ENCODE measurements at regions not wholly inside any gene's neighbourhood (a gene's known extent, or its start where the extent isn't known, plus 50 kb on each side); places are given as distances from the start of the nearest gene placed in this dataset.

- H3K4me1 ChIP-seq (replicated peaks), result no peaks in the 10 kb centered on the region
- H3K27me3 ChIP-seq (replicated peaks), result no peaks in the 10 kb centered on the region
- H3K36me3 ChIP-seq, result no peaks in the 10 kb centered on the region
- no peak for DNase-seq (ENCODE audit: low read depth in 1 of 2, low spot score in 2 of 2)
- H3K27ac ChIP-seq, result no peak overlapping the region
- no peaks in the 10 kb centered on the region for H3K9me3 ChIP-seq (replicated peaks)
- H3K4me3 ChIP-seq, result no peak overlapping the region
Observed at GRCh38 chr4:81634165-81634564, 162.5 kb upstream of the RASGEF1B start.

DNA sequence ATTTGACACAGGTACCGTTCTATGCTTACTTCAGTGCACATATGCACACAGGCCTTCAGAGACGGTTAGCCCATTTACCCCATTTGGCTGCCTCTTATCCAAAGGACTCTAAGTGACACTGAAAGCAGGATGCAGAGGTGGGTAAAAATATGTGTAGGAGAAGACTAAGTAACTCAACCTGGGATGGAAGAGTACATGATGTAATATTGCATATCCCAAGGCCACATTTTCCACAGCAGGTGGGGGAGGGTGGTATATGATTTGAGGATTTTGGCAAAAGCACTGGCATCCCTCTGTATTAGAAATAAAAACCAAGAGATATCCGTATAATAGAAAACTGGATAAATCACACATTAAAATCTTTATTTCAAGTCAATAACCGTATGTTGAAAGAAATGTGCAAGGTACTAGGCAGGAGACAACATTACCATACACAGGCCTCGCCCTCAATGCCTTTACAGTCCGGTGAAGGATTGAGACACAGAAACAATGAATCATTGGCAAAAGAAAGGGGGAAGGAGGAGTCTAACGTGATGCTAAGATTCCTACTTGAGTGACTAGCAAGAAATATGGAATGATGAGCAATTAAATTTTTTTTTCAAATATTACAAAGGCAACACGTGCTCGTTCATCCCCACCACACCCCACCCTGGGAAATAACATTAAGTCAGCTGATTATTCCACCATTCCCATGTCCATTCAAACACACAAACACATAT lies 161.0 kb upstream of the RASGEF1B start:
- no peak for DNase-seq (ENCODE audit: low read depth in 1 of 2, low spot score in 2 of 2)
- Histone ChIP-seq H3K4me3 (no peak overlapping the region), H3K27ac (no peak overlapping the region), H3K4me1 (replicated peaks) (no peaks in the 10 kb centered on the region), H3K36me3 (no peaks in the 10 kb centered on the region), H3K9me3 (replicated peaks) (no peaks in the 10 kb centered on the region), H3K27me3 (replicated peaks) (no peaks in the 10 kb centered on the region)

DNA sequence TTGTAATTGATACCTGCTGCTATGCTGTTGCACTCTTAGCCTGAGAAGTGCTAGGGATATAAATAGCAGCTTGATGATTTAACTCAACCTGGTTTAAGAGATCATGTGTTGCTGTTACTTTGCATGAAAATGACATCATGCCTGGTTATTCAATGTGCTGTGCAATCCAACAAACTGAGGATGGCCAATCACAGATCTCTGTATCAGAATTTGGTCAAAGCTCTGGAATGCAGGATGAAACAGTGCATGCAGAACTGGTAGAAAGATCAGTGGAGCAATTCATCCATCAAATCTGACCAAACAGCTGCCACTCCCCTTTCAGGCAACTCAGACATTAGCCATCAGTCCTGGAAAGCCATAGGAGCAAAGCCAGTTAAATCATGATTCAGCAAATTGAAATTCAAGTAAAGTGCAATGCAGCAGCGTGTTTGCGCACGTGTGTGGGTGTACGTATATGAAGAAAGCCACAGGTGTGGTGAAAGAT lies 160.3 kb upstream of the RASGEF1B start:
- H3K4me3 ChIP-seq, result no peak overlapping the region
- no peaks in the 10 kb centered on the region for H3K9me3 ChIP-seq (replicated peaks)
- H3K36me3 ChIP-seq, result no peaks in the 10 kb centered on the region
- DNase-seq (ENCODE audit: low read depth in 1 of 2, low spot score in 2 of 2), result no peak
- no peak overlapping the region for H3K27ac ChIP-seq
- H3K4me1 ChIP-seq (replicated peaks), result no peaks in the 10 kb centered on the region
- no peaks in the 10 kb centered on the region for H3K27me3 ChIP-seq (replicated peaks)

- Histone ChIP-seq H3K9me3 (replicated peaks) (no peaks in the 10 kb centered on the region), H3K36me3 (no peaks in the 10 kb centered on the region), H3K27me3 (replicated peaks) (no peaks in the 10 kb centered on the region)
Observed at GRCh38 chr4:81629366-81629765, 157.7 kb upstream of the RASGEF1B start.

GRCh38 chr4:81628489-81628888 lies 156.8 kb upstream of the RASGEF1B start:
- no peaks in the 10 kb centered on the region for H3K9me3 ChIP-seq (replicated peaks)
- H3K27me3 ChIP-seq (replicated peaks), result no peaks in the 10 kb centered on the region
- H3K36me3 ChIP-seq, result no peaks in the 10 kb centered on the region
- DNase-seq (ENCODE audit: low read depth in 1 of 2, low spot score in 2 of 2), result no peak
- H3K27ac ChIP-seq, result no peak overlapping the region
- H3K4me3 ChIP-seq, result no peak overlapping the region
- no peaks in the 10 kb centered on the region for H3K4me1 ChIP-seq (replicated peaks)

More at GRCh38 chr4:81629366-81629765, 157.7 kb upstream of the RASGEF1B start:
- no peak overlapping the region for H3K4me3 ChIP-seq
- no peak for DNase-seq (ENCODE audit: low read depth in 1 of 2, low spot score in 2 of 2)
- H3K4me1 ChIP-seq (replicated peaks), result no peaks in the 10 kb centered on the region
- H3K27ac ChIP-seq, result no peak overlapping the region

- H3K4me1 ChIP-seq (replicated peaks), result no peaks in the 10 kb centered on the region
- no peak overlapping the region for H3K27ac ChIP-seq
- H3K27me3 ChIP-seq (replicated peaks), result no peaks in the 10 kb centered on the region
- no peaks in the 10 kb centered on the region for H3K36me3 ChIP-seq
- no peak overlapping the region for H3K4me3 ChIP-seq
- DNase-seq (ENCODE audit: low read depth in 1 of 2, low spot score in 2 of 2), result no peak
- no peaks in the 10 kb centered on the region for H3K9me3 ChIP-seq (replicated peaks)
Observed at GRCh38 chr4:81627590-81627989, 155.9 kb upstream of the RASGEF1B start.

- no peak overlapping the region for H3K4me3 ChIP-seq
- DNase-seq (ENCODE audit: low read depth in 1 of 2, low spot score in 2 of 2), result no peak
- H3K27me3 ChIP-seq (replicated peaks), result no peaks in the 10 kb centered on the region
- H3K4me1 ChIP-seq (replicated peaks), result no peaks in the 10 kb centered on the region
- H3K36me3 ChIP-seq, result no peaks in the 10 kb centered on the region
- H3K9me3 ChIP-seq (replicated peaks), result no peaks in the 10 kb centered on the region
- no peak overlapping the region for H3K27ac ChIP-seq
Observed at GRCh38 chr4:81626851-81627250, 155.1 kb upstream of the RASGEF1B start.

DNA sequence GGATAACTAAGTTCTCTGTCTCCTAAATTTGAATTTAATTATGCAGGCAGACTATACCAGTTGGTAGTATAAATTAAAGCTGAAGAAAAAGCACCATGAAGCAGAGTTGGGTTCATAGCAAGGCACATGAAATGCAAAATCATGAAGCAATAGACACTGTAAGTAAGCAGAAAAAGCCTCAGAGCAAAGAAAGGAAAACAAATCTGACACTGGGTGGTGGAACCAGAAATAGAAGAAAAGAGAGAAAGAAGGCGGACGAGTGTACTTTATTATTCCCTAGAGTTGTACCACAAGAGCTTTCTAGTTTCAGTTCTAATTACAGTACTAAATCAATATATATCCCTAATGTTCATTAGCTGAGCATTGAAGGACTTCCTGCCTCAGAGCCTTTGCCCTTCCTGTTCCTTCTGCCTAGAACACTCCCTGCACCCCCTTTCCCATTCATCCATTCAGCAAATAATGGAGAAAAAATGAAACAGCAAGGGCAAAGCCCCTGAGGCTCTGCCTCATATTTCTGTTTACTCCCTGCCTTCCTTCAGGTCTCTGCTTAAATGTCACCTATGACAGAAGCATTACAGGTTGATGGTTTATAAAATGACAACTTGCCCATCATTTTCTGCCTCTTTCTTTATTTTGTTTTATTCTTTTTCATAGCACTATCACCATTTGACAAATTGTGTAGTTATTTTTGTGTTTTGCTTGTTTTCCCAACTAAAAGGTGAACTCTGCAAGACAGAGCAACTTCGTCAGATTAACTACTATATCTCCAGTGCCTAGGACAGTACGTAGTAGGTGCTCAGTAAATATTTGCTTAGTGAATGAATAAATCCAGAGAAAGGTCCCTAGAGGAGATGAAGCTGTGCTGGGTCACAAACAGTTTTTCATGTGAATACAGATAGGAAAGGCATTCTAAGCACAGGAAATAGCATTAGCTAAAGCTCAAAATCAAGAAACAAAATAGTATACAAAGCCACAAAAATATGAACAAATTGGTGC lies 154.0 kb upstream of the RASGEF1B start:
- H3K27ac ChIP-seq, result no peak overlapping the region
- H3K4me1 ChIP-seq (replicated peaks), result no peaks in the 10 kb centered on the region
- no peaks in the 10 kb centered on the region for H3K9me3 ChIP-seq (replicated peaks)
- no peak overlapping the region for H3K4me3 ChIP-seq
- H3K27me3 ChIP-seq (replicated peaks), result no peaks in the 10 kb centered on the region
- no peaks in the 10 kb centered on the region for H3K36me3 ChIP-seq
- no peak for DNase-seq (ENCODE audit: low read depth in 1 of 2, low spot score in 2 of 2)

DNA sequence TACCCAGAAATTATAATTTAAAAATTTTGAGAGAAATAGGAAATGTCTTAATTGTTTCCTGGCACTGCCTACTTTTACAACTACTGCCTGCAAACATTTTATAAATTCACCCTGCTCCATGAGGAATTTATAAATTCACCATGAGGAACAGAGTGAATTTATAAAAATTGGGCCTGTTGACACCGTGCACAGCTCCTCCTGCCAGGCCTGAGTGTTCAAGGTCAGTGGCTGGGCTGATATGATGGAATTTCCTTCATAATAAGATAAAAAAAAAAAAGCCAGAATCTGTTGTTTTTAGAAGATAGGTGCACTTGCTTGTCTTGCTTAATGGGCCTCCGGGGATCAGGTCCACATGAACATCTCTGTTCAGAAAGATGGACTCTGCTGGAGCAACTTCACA lies 151.7 kb upstream of the RASGEF1B start:
- Histone ChIP-seq H3K27me3 (replicated peaks) (no peaks in the 10 kb centered on the region), H3K9me3 (replicated peaks) (no peaks in the 10 kb centered on the region), H3K4me1 (replicated peaks) (no peaks in the 10 kb centered on the region), H3K27ac (no peak overlapping the region), H3K4me3 (no peak overlapping the region), H3K36me3 (no peaks in the 10 kb centered on the region)
- DNase-seq (ENCODE audit: low read depth in 1 of 2, low spot score in 2 of 2), result no peak

- no peaks in the 10 kb centered on the region for H3K4me1 ChIP-seq (replicated peaks)
- no peaks in the 10 kb centered on the region for H3K36me3 ChIP-seq
- no peaks in the 10 kb centered on the region for H3K9me3 ChIP-seq (replicated peaks)
- H3K27ac ChIP-seq, result no peak overlapping the region
- no peak overlapping the region for H3K4me3 ChIP-seq
- H3K27me3 ChIP-seq (replicated peaks), result no peaks in the 10 kb centered on the region
- DNase-seq (ENCODE audit: low read depth in 1 of 2, low spot score in 2 of 2), result no peak
Observed at GRCh38 chr4:81622474-81623184, 150.9 kb upstream of the RASGEF1B start.

DNA sequence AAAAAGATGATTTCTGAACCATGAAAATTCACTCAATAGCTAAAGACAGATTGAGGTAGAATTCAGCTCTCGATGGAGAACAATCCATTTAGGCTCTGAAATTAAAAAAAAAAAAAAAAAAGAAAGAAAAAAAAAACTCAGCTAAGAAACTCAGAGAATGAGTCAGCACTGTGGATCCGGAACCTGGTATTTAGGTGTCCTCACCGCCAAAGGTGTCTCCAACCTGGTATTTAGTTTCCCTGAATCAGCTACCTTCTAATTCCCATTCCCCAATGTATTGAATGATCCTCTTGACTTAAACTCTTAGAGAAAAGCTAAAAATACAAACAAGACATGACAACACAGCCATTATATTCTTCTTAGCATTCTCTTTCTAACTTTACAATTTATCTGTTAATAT lies 150.3 kb upstream of the RASGEF1B start:
- Histone ChIP-seq H3K9me3 (replicated peaks) (no peaks in the 10 kb centered on the region), H3K27ac (no peak overlapping the region), H3K4me3 (no peak overlapping the region), H3K27me3 (replicated peaks) (no peaks in the 10 kb centered on the region), H3K4me1 (replicated peaks) (no peaks in the 10 kb centered on the region), H3K36me3 (no peaks in the 10 kb centered on the region)
- DNase-seq (ENCODE audit: low read depth in 1 of 2, low spot score in 2 of 2), result no peak

DNA sequence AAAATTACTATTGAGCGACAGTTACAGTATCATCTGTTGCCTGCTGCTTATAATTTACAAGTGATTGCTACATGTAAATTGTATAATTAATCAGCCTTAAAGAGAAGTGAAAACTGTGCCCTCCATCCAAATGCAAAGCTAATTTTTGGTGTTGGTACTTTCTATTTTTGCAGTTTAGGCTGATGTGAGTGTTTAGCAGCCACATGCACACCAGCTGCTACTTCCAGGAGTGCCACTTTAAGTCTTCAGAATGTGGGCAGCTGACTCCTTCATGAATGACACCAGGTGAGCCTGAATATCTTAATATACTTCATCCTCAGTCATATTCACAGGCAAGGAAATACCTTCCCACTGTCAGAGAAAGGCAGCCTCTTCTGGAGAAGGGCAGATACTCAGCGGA lies 149.8 kb upstream of the RASGEF1B start:
- DNase-seq (ENCODE audit: low read depth in 1 of 2, low spot score in 2 of 2), result no peak
- Histone ChIP-seq H3K9me3 (replicated peaks) (no peaks in the 10 kb centered on the region), H3K36me3 (no peaks in the 10 kb centered on the region), H3K27me3 (replicated peaks) (no peaks in the 10 kb centered on the region), H3K4me1 (replicated peaks) (no peaks in the 10 kb centered on the region), H3K4me3 (no peak overlapping the region), H3K27ac (no peak overlapping the region)

GRCh38 chr4:81620442-81620841 lies 148.7 kb upstream of the RASGEF1B start:
- no peak overlapping the region for H3K27ac ChIP-seq
- H3K9me3 ChIP-seq (replicated peaks), result no peaks in the 10 kb centered on the region
- H3K4me1 ChIP-seq (replicated peaks), result no peaks in the 10 kb centered on the region
- no peak for DNase-seq (ENCODE audit: low read depth in 1 of 2, low spot score in 2 of 2)
- no peak overlapping the region for H3K4me3 ChIP-seq
- no peaks in the 10 kb centered on the region for H3K27me3 ChIP-seq (replicated peaks)
- no peaks in the 10 kb centered on the region for H3K36me3 ChIP-seq

GRCh38 chr4:81617545-81617944 lies 145.8 kb upstream of the RASGEF1B start:
- H3K27me3 ChIP-seq (replicated peaks), result no peaks in the 10 kb centered on the region
- H3K4me1 ChIP-seq (replicated peaks), result no peaks in the 10 kb centered on the region
- H3K27ac ChIP-seq, result no peak overlapping the region
- H3K36me3 ChIP-seq, result no peaks in the 10 kb centered on the region
- DNase-seq (ENCODE audit: low read depth in 1 of 2, low spot score in 2 of 2), result no peak
- H3K4me3 ChIP-seq, result no peak overlapping the region
- no peaks in the 10 kb centered on the region for H3K9me3 ChIP-seq (replicated peaks)
